K562 (cell line): ENCODE measurements at regions not wholly inside any gene's neighbourhood (a gene's known extent, or its start where the extent isn't known, plus 50 kb on each side); places are given as distances from the start of the nearest gene placed in this dataset.
"Not testable (repeated sequence)": the region's sequence is repeated elsewhere in the genome, so short reads cannot be mapped to it uniquely, and the experiment has no call there.

Experiments used
- ATAC-seq: fragments of 200-7000 bp; cut with Tn5 transposase; 3 replicates; pipeline ENCODE4 v1.9.1; 2020; ENCODE audit warnings: moderate library complexity
- BruUV-seq: library from RNA; stranded (reverse); fragments of 400-500 nt; replicated peaks from 2 replicates; lab custom pipeline; 2021; lab: Mats Ljungman, UMichigan
- CTCF ChIA-PET: fragments of 300-600 bp; formaldehyde crosslinking; extraction: SDS; loops from one replicate; lab custom pipeline; 2021; ENCODE audit warnings: low intra/inter-chr PET ratio; lab: Yijun Ruan, JAX
- POLR2A ChIA-PET: fragments of 300-600, 350-650 bp; sonication (Branson Sonifier 250); formaldehyde crosslinking; extraction: SDS; loops from one replicate; lab custom pipeline; 2021; ENCODE audit warnings: antibody characterized with exemption, inconsistent platforms; lab: Yijun Ruan, JAX
- DNase-seq, 4 experiments: peaks; one replicate each; pipeline versions ENCODE4 v3.0.0 to v3.0.0-alpha.2; 2011 to 2018; ENCODE audit warnings: low spot score in 3 of 4, mixed read lengths in 3 of 4; ENCODE audit errors: extremely low read depth in 1 of 4
- FAIRE-seq: peaks from 2 replicates; lab custom pipeline; 2011; peaks lifted over from hg19 to GRCh38; lab: Jason Lieb, UNC
- H2AFZ ChIP-seq: 2 replicates; pipeline ENCODE4 v1.6.0; 2011; ENCODE audit warnings: low read depth, low read length, control low read depth, inconsistent platforms
- H3K27ac ChIP-seq: fragments of 200-600 bp; 3 replicates; pipeline ENCODE4 v1.8.0; 2011; ENCODE audit warnings: low read depth, mild to moderate bottlenecking, control low read depth, inconsistent platforms, low read length, moderate library complexity, mixed read lengths; ENCODE audit errors: extremely low read depth
- H3K27me3 ChIP-seq, 2 experiments: fragments of 300-600 bp in 1 of 2; 2 replicates in 1 of 2; 3 replicates in 1 of 2; pipeline versions ENCODE4 v1.6.0 to v1.8.0; 2011; ENCODE audit warnings: inconsistent platforms in 2 of 2, low read length in 2 of 2, mild to moderate bottlenecking in 1 of 2, mixed read lengths in 1 of 2, moderate library complexity in 1 of 2; ENCODE audit not compliant: control insufficient read depth in 2 of 2, insufficient read depth in 2 of 2
- H3K36me3 ChIP-seq: fragments of 300-600 bp; 3 replicates; pipeline ENCODE4 v1.8.0; 2011; ENCODE audit warnings: mild to moderate bottlenecking, low read length, inconsistent platforms; ENCODE audit not compliant: control insufficient read depth, insufficient read depth
- H3K4me1 ChIP-seq, 2 experiments: fragments of 200-600 bp in 1 of 2; replicated peaks in 1 of 2; 2 replicates in 1 of 2; 3 replicates in 1 of 2; pipeline versions ENCODE4 v1.5.1 to v1.8.0; 2011; ENCODE audit warnings: inconsistent platforms in 2 of 2, low read length in 2 of 2, mild to moderate bottlenecking in 1 of 2, mixed read lengths in 1 of 2, moderate library complexity in 1 of 2; ENCODE audit not compliant: control insufficient read depth in 2 of 2, insufficient read depth in 2 of 2
- H3K4me2 ChIP-seq: 2 replicates; pipeline ENCODE4 v1.6.1; 2011; ENCODE audit warnings: low read length, control low read depth, inconsistent platforms, mixed read lengths; ENCODE audit not compliant: insufficient read depth
- H3K4me3 ChIP-seq: fragments of 200-600 bp; sonication (generic), shearing (Covaris generic); 2 replicates; pipeline ENCODE4 v1.5.1; 2016; ENCODE audit warnings: control low read depth, inconsistent platforms
- H3K79me2 ChIP-seq: fragments of 200-600 bp; 3 replicates; pipeline ENCODE4 v1.8.0; 2011; ENCODE audit warnings: low read length, inconsistent platforms; ENCODE audit not compliant: control insufficient read depth, insufficient read depth
- H3K9ac ChIP-seq, 2 experiments: 2 replicates each; pipeline versions ENCODE4 v1.6.0 to v1.6.1; 2011; ENCODE audit warnings: low read depth in 2 of 2, low read length in 2 of 2, control low read depth in 1 of 2, inconsistent platforms in 1 of 2, mild to moderate bottlenecking in 1 of 2, mixed read lengths in 1 of 2; ENCODE audit not compliant: insufficient read depth in 1 of 2
- H3K9me1 ChIP-seq: one replicate; pipeline ENCODE4 v1.6.0; 2011; ENCODE audit warnings: inconsistent platforms, mild to moderate bottlenecking, low read length, moderate library complexity; ENCODE audit not compliant: control insufficient read depth, insufficient read depth
- H3K9me3 ChIP-seq: replicated peaks from 2 replicates; pipeline ENCODE4 v1.5.1; 2011; ENCODE audit warnings: low read depth, low read length, inconsistent platforms; ENCODE audit not compliant: control insufficient read depth, insufficient read depth
- H4K20me1 ChIP-seq: replicated peaks from 2 replicates; pipeline ENCODE4 v1.6.1; 2011; ENCODE audit warnings: low read length, inconsistent platforms, mixed read lengths; ENCODE audit not compliant: control insufficient read depth, insufficient read depth
- CREB1 ChIP-seq, 2 experiments: sonication (generic) in 1 of 2; formaldehyde crosslinking in 1 of 2; IDR thresholded peaks; 2 replicates each; pipeline versions ENCODE4 v1.6.1 to v1.8.0; 2012 to 2022; ENCODE audit warnings: inconsistent platforms in 1 of 2, mild to moderate bottlenecking in 1 of 2, missing genetic modification reagents in 1 of 2, moderate library complexity in 1 of 2
- DNMT1 ChIP-seq: fragments of 450-650 bp; IDR thresholded peaks from 2 replicates; pipeline ENCODE4 v1.6.1; 2016; ENCODE audit warnings: antibody characterized with exemption, mild to moderate bottlenecking
- FIP1L1 ChIP-seq: fragments of 200-400 bp; formaldehyde crosslinking; IDR thresholded peaks from 2 replicates; pipeline ENCODE4 v1.6.1; 2018; ENCODE audit warnings: mild to moderate bottlenecking, low read depth, low read length; ENCODE audit not compliant: poor library complexity, severe bottlenecking
- GABPB1 ChIP-seq: sonication (generic); formaldehyde crosslinking; IDR thresholded peaks from 2 replicates; pipeline ENCODE4 v1.8.0; 2022; ENCODE audit warnings: mild to moderate bottlenecking, missing genetic modification reagents
- HDAC6 ChIP-seq: IDR thresholded peaks from 2 replicates; pipeline ENCODE4 v1.6.1; 2012; ENCODE audit warnings: low read depth, mild to moderate bottlenecking, control low read depth, inconsistent platforms, low read length, moderate library complexity
- IFI16 ChIP-seq: fragments of 250-450 bp; sonication (Bioruptor Pico); IDR thresholded peaks from 2 replicates; pipeline ENCODE4 v2.1.2; 2022; ENCODE audit warnings: mild to moderate bottlenecking, inconsistent platforms
- KLF10 ChIP-seq: fragments of 250-450 bp; sonication (Bioruptor Pico); IDR thresholded peaks from 2 replicates; pipeline ENCODE4 v1.6.1; 2021; ENCODE audit warnings: matching md5 sums
- NCOA4 ChIP-seq: fragments of 450-650 bp; IDR thresholded peaks from 2 replicates; pipeline ENCODE4 v1.6.1; 2018; ENCODE audit warnings: mild to moderate bottlenecking; ENCODE audit not compliant: partially characterized antibody
- NEUROD1 ChIP-seq: fragments of 150-350 bp; IDR thresholded peaks from 2 replicates; pipeline ENCODE4 v1.6.1; 2014; ENCODE audit warnings: borderline replicate concordance, low read length, low read depth; ENCODE audit not compliant: partially characterized antibody
- SAP30 ChIP-seq: fragments of 200-600 bp; sonication (generic); IDR thresholded peaks from 2 replicates; pipeline ENCODE4 v1.6.1; 2012; ENCODE audit warnings: borderline replicate concordance, low read depth, mild to moderate bottlenecking, moderate library complexity, low read length, control low read depth, inconsistent platforms; ENCODE audit not compliant: insufficient read depth, poor library complexity, severe bottlenecking
- SRSF3 ChIP-seq: fragments of 200-400 bp; formaldehyde crosslinking; IDR thresholded peaks from 2 replicates; pipeline ENCODE4 v1.6.1; 2016; ENCODE audit warnings: mild to moderate bottlenecking, low read length, moderate library complexity; ENCODE audit not compliant: insufficient read depth
- ZNF444 ChIP-seq: fragments of 250-450 bp; sonication (Bioruptor Pico); IDR thresholded peaks from 2 replicates; pipeline ENCODE4 v1.4.0; 2020; ENCODE audit warnings: mild to moderate bottlenecking, moderate library complexity
- WGBS: fragments of 100-300 bp; shearing (Covaris generic); methylation state at CpG from one replicate; pipeline ENCODE4 v1.1.6; 2016; ENCODE audit warnings: low coverage, mixed read lengths; ENCODE audit not compliant: insufficient coverage; ENCODE audit errors: missing lambda C conversion rate; 5-methylcytosine and 5-hydroxymethylcytosine counted together
- in situ Hi-C: fragments of 300-500 bp; cut with MboI; formaldehyde crosslinking; loops from 4 replicates; pipeline ENCODE4 v1.15.0; 2018; ENCODE audit warnings: inconsistent platforms, mixed read lengths
- intact Hi-C: fragments of 100-400 bp; cut with micrococcal nuclease; formaldehyde crosslinking; loops from 2 replicates; pipeline ENCODE4 v1.14.2; 2022

DNA sequence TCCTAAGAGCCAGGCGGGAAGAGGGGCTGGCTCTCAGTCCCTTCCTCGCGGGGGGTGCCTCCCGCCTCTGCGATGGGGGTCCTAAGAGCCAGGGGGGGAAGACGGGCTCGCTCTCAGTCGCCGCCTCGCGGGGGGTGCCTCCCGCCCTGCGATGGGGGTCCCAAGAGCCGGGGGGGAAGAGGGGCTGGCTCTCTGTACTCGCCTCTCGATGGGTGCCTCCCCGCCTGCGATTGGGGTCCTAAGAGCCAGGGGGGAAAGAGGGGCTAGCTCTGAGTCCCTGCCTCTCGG, 2326.1 kb upstream of the PCDH20 start:
- CTCF ChIA-PET, H3K4me2 ChIP-seq, H3K27ac ChIP-seq, H3K79me2 ChIP-seq, H3K36me3 ChIP-seq, H3K9ac ChIP-seq, ATAC-seq, BruUV-seq, FAIRE-seq, H3K9me3 ChIP-seq, H2AFZ ChIP-seq, H4K20me1 ChIP-seq, DNase-seq, H3K9me1 ChIP-seq, intact Hi-C loops, in situ Hi-C loops, H3K4me3 ChIP-seq, H3K27me3 ChIP-seq, H3K4me1 ChIP-seq, POLR2A ChIA-PET: not testable (repeated sequence)
- WGBS = no CpG with 5 or more reads among the region's 19 CpGs

GRCh38 chr13:63741029-63741813, 2325.6 kb upstream of the PCDH20 start:
- no peak for DNase-seq
- 0% methylated on average over 3 of the region's 36 CpGs for WGBS
- POLR2A ChIA-PET = no interaction called here

GRCh38 chr13:63739112-63739735, 2323.6 kb upstream of the PCDH20 start:
- CTCF ChIA-PET, H3K4me1 ChIP-seq, intact Hi-C loops, in situ Hi-C loops, H3K4me3 ChIP-seq, H3K9me3 ChIP-seq, POLR2A ChIA-PET, H3K36me3 ChIP-seq, ATAC-seq, H4K20me1 ChIP-seq, FAIRE-seq, H3K9ac ChIP-seq, H3K27me3 ChIP-seq, H2AFZ ChIP-seq, H3K27ac ChIP-seq, BruUV-seq, H3K4me2 ChIP-seq, DNase-seq, H3K9me1 ChIP-seq, H3K79me2 ChIP-seq: not testable (repeated sequence)
- WGBS = no CpG with 5 or more reads among the region's 23 CpGs

More at GRCh38 chr13:63741029-63741813, 2325.6 kb upstream of the PCDH20 start:
- Histone ChIP-seq H3K27me3 (no peaks in the 10 kb centered on the region), H3K4me2 (no peak overlapping the region), H3K36me3 (no peaks in the 10 kb centered on the region), H3K9me1 (no peaks in the 10 kb centered on the region), H3K27ac (no peak overlapping the region), H3K9ac (no peak overlapping the region), H3K4me1 (no peaks in the 10 kb centered on the region), H3K4me3 (no peak overlapping the region), H4K20me1 (no peaks in the 10 kb centered on the region)
- intact Hi-C loops (no loop called here), in situ Hi-C loops (no loop called here)
- BruUV-seq = no TSS peak
- no peak for FAIRE-seq
- ATAC-seq = no peak
- TF ChIP-seq ZNF444 (CRISPR knock-in tag) (no peak), SAP30 (no peak), DNMT1 (no peak), GABPB1 (no peak), IFI16 (no peak), CREB1 (IDR thresholded peaks at IDR 0.05) (no peak), CREB1 (CRISPR knock-in tag; IDR thresholded peaks at IDR 0.05) (no peak), KLF10 (CRISPR knock-in tag) (no peak), FIP1L1 (no peak), NCOA4 (no peak), HDAC6 (no peak), SRSF3 (no peak), NEUROD1 (no peak)
- TF ChIP-seq, all 486 proteins: peak for 0
- H2AFZ ChIP-seq = no peak overlapping the region
- H3K9me3 ChIP-seq = no peaks in the 10 kb centered on the region
- CTCF ChIA-PET = no interaction called here
- no peaks in the 10 kb centered on the region for H3K79me2 ChIP-seq
